Panc1 (cell line): ENCODE measurements at regions not wholly inside any gene's neighbourhood (a gene's known extent, or its start where the extent isn't known, plus 50 kb on each side); places are given as distances from the start of the nearest gene placed in this dataset.

Experiments used
- ATAC-seq: fragments of 200-7000 bp; cut with Tn5 transposase; 2 replicates; pipeline ENCODE4 v1.9.1; 2020; ENCODE audit warnings: mild to moderate bottlenecking, moderate library complexity
- BruUV-seq: library from RNA; stranded (reverse); fragments of 400-500 nt; replicated peaks from 2 replicates; lab custom pipeline; 2021; lab: Mats Ljungman, UMichigan
- CTCF ChIA-PET: fragments of 300-600 bp; sonication (Branson Sonifier 250); formaldehyde crosslinking; loops from one replicate; lab custom pipeline; 2022; ENCODE audit warnings: antibody characterized with exemption; lab: Charles Lee
- POLR2A ChIA-PET: fragments of 300-600 bp; sonication (Branson Sonifier 250); formaldehyde crosslinking; loops from one replicate; lab custom pipeline; 2022; ENCODE audit warnings: antibody characterized with exemption; lab: Charles Lee
- DNase-seq: peaks from one replicate; pipeline ENCODE4 v3.0.0-alpha.2; 2010; ENCODE audit warnings: low read depth, low spot score
- H3K27ac ChIP-seq: 2 replicates; pipeline ENCODE4 v1.5.1; 2011; ENCODE audit warnings: mild to moderate bottlenecking, low read length, inconsistent platforms
- H3K27me3 ChIP-seq: fragments of 200-500 bp; sonication (Bioruptor generic); 2 replicates; pipeline ENCODE4 v1.6.0; 2014; ENCODE audit warnings: low read length, inconsistent platforms; ENCODE audit not compliant: control insufficient read depth, insufficient read depth
- H3K36me3 ChIP-seq: fragments of 200-500 bp; sonication (Bioruptor generic); 2 replicates; pipeline ENCODE4 v1.5.1; 2014; ENCODE audit warnings: inconsistent platforms, mild to moderate bottlenecking, low read length, moderate library complexity; ENCODE audit not compliant: control insufficient read depth, insufficient read depth
- H3K4me1 ChIP-seq: 2 replicates; pipeline ENCODE4 v1.5.1; 2011; ENCODE audit warnings: inconsistent platforms, mild to moderate bottlenecking, low read length, moderate library complexity; ENCODE audit not compliant: control insufficient read depth, insufficient read depth
- H3K4me3 ChIP-seq, 2 experiments: 2 replicates each; pipeline ENCODE4 v1.5.1; 2011 to 2012; ENCODE audit warnings: low read depth in 2 of 2, low read length in 2 of 2, mild to moderate bottlenecking in 2 of 2, inconsistent platforms in 1 of 2, moderate library complexity in 1 of 2
- H3K9me3 ChIP-seq: fragments of 200-500 bp; sonication (Bioruptor generic); 2 replicates; pipeline ENCODE4 v1.5.1; 2014; ENCODE audit warnings: low read depth, mild to moderate bottlenecking, inconsistent platforms, low read length, moderate library complexity; ENCODE audit not compliant: control insufficient read depth, insufficient read depth
- CTCF ChIP-seq: fragments of 450-650 bp; IDR thresholded peaks from 2 replicates; pipeline ENCODE4 v1.5.1; 2017; ENCODE audit warnings: mild to moderate bottlenecking
- POLR2AphosphoS5 ChIP-seq: IDR thresholded peaks from 2 replicates; pipeline ENCODE4 v1.6.1; 2012; ENCODE audit warnings: mild to moderate bottlenecking, low read depth, low read length, moderate library complexity
- REST ChIP-seq, 2 experiments: IDR thresholded peaks; 2 replicates each; pipeline ENCODE4 v1.6.1; 2011 to 2012; ENCODE audit warnings: low read depth in 2 of 2, control low read depth in 1 of 2, low read length in 1 of 2, mild to moderate bottlenecking in 1 of 2, moderate library complexity in 1 of 2; ENCODE audit not compliant: insufficient read depth in 1 of 2
- SIN3A ChIP-seq: IDR thresholded peaks from 2 replicates; pipeline ENCODE4 v1.6.1; 2012; ENCODE audit warnings: low read depth, mild to moderate bottlenecking, low read length, moderate library complexity, borderline replicate concordance; ENCODE audit not compliant: insufficient read depth
- TCF7L2 ChIP-seq: IDR thresholded peaks from 2 replicates; pipeline ENCODE4 v1.6.1; 2011; ENCODE audit warnings: mild to moderate bottlenecking, low read depth, low read length, inconsistent platforms
- in situ Hi-C: cut with HindIII; loops from 2 replicates; pipeline ENCODE4 v1.10.0; 2016; ENCODE audit warnings: low sequenced_read_pairs, low pct_unique_long_range_greater_than_20kb
- intact Hi-C: fragments of 100-400 bp; cut with micrococcal nuclease; formaldehyde crosslinking; loops from one replicate; pipeline ENCODE4 v1.10.0; 2022; ENCODE audit not compliant: unreplicated experiment

GRCh38 chr5:124408738-124409453, 337.5 kb downstream of the ZNF608 start:
- ChIA-PET CTCF (no interaction called here), POLR2A (no interaction called here)
- in situ Hi-C loops (no loop called here), intact Hi-C loops (no loop called here)
- Histone ChIP-seq H3K4me3 (no peak overlapping the region), H3K9me3 (no peaks in the 10 kb centered on the region), H3K4me1 (no peaks in the 10 kb centered on the region), H3K27ac (no peak overlapping the region), H3K36me3 (no peaks in the 10 kb centered on the region), H3K27me3 (no peaks in the 10 kb centered on the region)
- no peak for ATAC-seq
- BruUV-seq = no TSS peak
- DNase-seq = no peak
- no peak for TF ChIP-seq REST (IDR thresholded peaks at IDR 0.05; ENCODE audit: insufficient read depth in 1 of 2, low read depth in 2 of 2, low read length in 1 of 2)
- TF ChIP-seq CTCF = no peak
- TF ChIP-seq POLR2AphosphoS5 = no peak
- TF ChIP-seq TCF7L2 = no peak
- TF ChIP-seq SIN3A = no peak

GRCh38 chr5:124404796-124405195, 341.6 kb downstream of the ZNF608 start:
- no peak for DNase-seq
- H3K36me3 ChIP-seq = no peaks in the 10 kb centered on the region
- in situ Hi-C loops (no loop called here), intact Hi-C loops (no loop called here)
- POLR2A ChIA-PET = no interaction called here
- H3K9me3 ChIP-seq = no peaks in the 10 kb centered on the region
- no peak for ATAC-seq
- BruUV-seq = no TSS peak
- no peaks in the 10 kb centered on the region for H3K4me1 ChIP-seq
- no peak overlapping the region for H3K4me3 ChIP-seq
- no peak for TF ChIP-seq REST (IDR thresholded peaks at IDR 0.05; ENCODE audit: insufficient read depth in 1 of 2, low read depth in 2 of 2, low read length in 1 of 2)
- no peak for TF ChIP-seq POLR2AphosphoS5
- TF ChIP-seq TCF7L2 = no peak
- TF ChIP-seq CTCF = no peak
- no peak for TF ChIP-seq SIN3A
- CTCF ChIA-PET = no interaction called here
- H3K27me3 ChIP-seq = no peaks in the 10 kb centered on the region
- peak overlapping the region; percentile 9; the same call in 1 of the 2 replicates for H3K27ac ChIP-seq
